Testis (tissue), 2 donors: ENCODE measurements at regions not wholly inside any gene's neighbourhood (a gene's known extent, or its start where the extent isn't known, plus 50 kb on each side); places are given as distances from the start of the nearest gene placed in this dataset.
"Not testable (repeated sequence)": the region's sequence is repeated elsewhere in the genome, so short reads cannot be mapped to it uniquely, and the experiment has no call there.

Experiments used
- CTCF ChIP-seq, 3 experiments: fragments of 450-650 bp in 2 of 3; fragments of 200-600 bp in 1 of 3; sonication (generic) in 1 of 3; IDR thresholded peaks; one replicate each; pipeline ENCODE4 v1.5.1; 2016 to 2019; ENCODE audit warnings: antibody characterized with exemption in 3 of 3, mild to moderate bottlenecking in 2 of 3, moderate library complexity in 1 of 3
- POLR2A ChIP-seq: fragments of 450-650 bp; IDR thresholded peaks from one replicate; pipeline ENCODE4 v1.6.1; 2017; ENCODE audit warnings: antibody characterized with exemption, mild to moderate bottlenecking, moderate library complexity

GRCh38 chr21:9724542-9724941 lies 796.8 kb upstream of the TPTE start:
- not testable (repeated sequence) for TF ChIP-seq CTCF (IDR thresholded peaks at IDR 0.05); POLR2A
